K562 (cell line): ENCODE measurements at regions not wholly inside any gene's neighbourhood (a gene's known extent, or its start where the extent isn't known, plus 50 kb on each side); places are given as distances from the start of the nearest gene placed in this dataset.

Experiments
- ADNP ChIP-seq: fragments of 200-800 bp; sonication (Bioruptor generic); IDR thresholded peaks from 2 replicates; pipeline ENCODE4 v1.6.1; 2016; ENCODE audit warnings: missing genetic modification characterization, missing compliant biosample characterization
- ELF4 ChIP-seq: fragments of 450-650 bp; formaldehyde crosslinking; IDR thresholded peaks from 2 replicates; pipeline ENCODE4 v1.4.0; 2022; ENCODE audit warnings: missing genetic modification characterization
- FOSL1 ChIP-seq: fragments of 200-800 bp; sonication (Bioruptor generic); conservative IDR thresholded peaks from 2 replicates; pipeline ENCODE4 v1.6.1; 2016; ENCODE audit warnings: missing genetic modification characterization, missing compliant biosample characterization
- MAZ ChIP-seq, 2 experiments: fragments of 450-650 bp in 1 of 2; sonication (generic) in 1 of 2; formaldehyde crosslinking; IDR thresholded peaks in 1 of 2; conservative IDR thresholded peaks in 1 of 2; 2 replicates each; pipeline versions ENCODE4 v1.4.0 to v1.5.0; 2020; ENCODE audit warnings: mild to moderate bottlenecking in 1 of 2, missing genetic modification reagents in 1 of 2
- RFX5 ChIP-seq: IDR thresholded peaks from 2 replicates; pipeline ENCODE4 v1.6.1; 2011; ENCODE audit warnings: low read depth, mild to moderate bottlenecking, improper control_type of control experiment, low read length
- SIN3A ChIP-seq, 2 experiments: fragments of 150-350 bp in 1 of 2; IDR thresholded peaks; 2 replicates each; pipeline ENCODE4 v1.6.1; 2011 to 2016; ENCODE audit warnings: borderline replicate concordance in 2 of 2, low read depth in 2 of 2, low read length in 2 of 2, mild to moderate bottlenecking in 2 of 2, moderate library complexity in 2 of 2; ENCODE audit not compliant: control insufficient read depth in 1 of 2
- SRF ChIP-seq, 2 experiments: fragments of 250-450, 450-650 bp in 1 of 2; sonication (Bioruptor Pico) in 1 of 2; sonication (generic) in 1 of 2; formaldehyde crosslinking; IDR thresholded peaks; 2 replicates each; pipeline versions ENCODE4 v1.5.0 to v1.5.1; 2020 to 2022; ENCODE audit warnings: mild to moderate bottlenecking in 1 of 2, missing genetic modification reagents in 1 of 2
- TCF7 ChIP-seq: sonication (generic); IDR thresholded peaks from 2 replicates; pipeline ENCODE4 v1.6.1; 2016; ENCODE audit warnings: antibody characterized with exemption, borderline replicate concordance
- TF ChIP-seq, protein P1 (sequence below), 2 experiments: IDR thresholded peaks; 2 replicates each; pipeline ENCODE4 v1.6.1; 2012; ENCODE audit warnings: improper control_type of control experiment in 2 of 2, low read depth in 2 of 2, low read length in 2 of 2, borderline replicate concordance in 1 of 2
- TF ChIP-seq, protein P2 (sequence below), 3 experiments: fragments of 200-800 bp in 1 of 3; fragments of 250-450 bp in 1 of 3; fragments of 450-650 bp in 1 of 3; sonication (Bioruptor Pico) in 1 of 3; sonication (Bioruptor generic) in 1 of 3; formaldehyde crosslinking in 1 of 3; IDR thresholded peaks; 2 replicates each; pipeline versions ENCODE4 v1.6.1 to v1.8.0; 2016 to 2022; ENCODE audit warnings: mild to moderate bottlenecking in 2 of 3, missing genetic modification characterization in 2 of 3, missing compliant biosample characterization in 1 of 3, moderate library complexity in 1 of 3
- TF ChIP-seq, protein P3 (sequence below), 3 experiments: IDR thresholded peaks in 2 of 3; conservative IDR thresholded peaks in 1 of 3; 2 replicates each; pipeline ENCODE4 v1.5.1; 2011 to 2012; ENCODE audit warnings: low read length in 3 of 3, mild to moderate bottlenecking in 3 of 3, control low read depth in 2 of 3, improper control_type of control experiment in 1 of 3, inconsistent platforms in 1 of 3, low read depth in 1 of 3, mixed read lengths in 1 of 3, moderate library complexity in 1 of 3; ENCODE audit not compliant: insufficient read depth in 2 of 3
- TF ChIP-seq, protein P4 (sequence below), 2 experiments: fragments of 250-450 bp in 1 of 2; fragments of 450-650 bp in 1 of 2; sonication (Bioruptor Pico) in 1 of 2; IDR thresholded peaks; 2 replicates each; pipeline versions ENCODE4 v1.6.1 to v1.8.0; 2016 to 2021; ENCODE audit warnings: mild to moderate bottlenecking in 2 of 2, moderate library complexity in 2 of 2, missing compliant biosample characterization in 1 of 2, missing genetic modification characterization in 1 of 2

DNA sequence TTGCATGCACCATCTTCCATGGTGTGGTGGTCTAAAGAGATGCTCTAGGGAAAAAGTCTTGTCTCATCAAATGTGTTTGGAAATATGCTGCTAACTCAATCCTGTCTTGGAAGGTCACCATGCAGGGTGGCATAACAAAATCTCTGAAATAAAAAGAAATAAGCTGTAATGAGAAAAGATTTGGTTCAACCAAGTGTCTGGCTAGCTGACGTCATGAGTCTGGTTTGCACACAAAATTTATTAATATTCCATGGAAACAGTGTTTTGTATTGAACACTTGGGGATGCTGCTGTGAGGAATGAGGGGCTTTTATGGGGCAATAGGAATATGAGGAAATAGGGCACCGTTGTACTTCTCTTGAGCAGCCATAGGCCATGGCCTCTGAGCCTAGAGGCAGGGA, 575.7 kb upstream of the CDH5 start:
- TF ChIP-seq SIN3A (IDR thresholded peaks at IDR 0.05; ENCODE audit: borderline replicate concordance in 2 of 2, control insufficient read depth in 1 of 2, low read depth in 2 of 2, low read length in 2 of 2) (no peak), FOSL1 (no peak), ELF4 (no peak), RFX5 (no peak), SRF (CRISPR knock-in tag; IDR thresholded peaks at IDR 0.05) (no peak), TCF7 (no peak), MAZ (CRISPR knock-in tag; conservative IDR thresholded peaks at IDR 0.05 in 1 of 2, IDR thresholded peaks at IDR 0.05 in 1 of 2) (no peak), ADNP (no peak)
- TF ChIP-seq, protein P1, sequence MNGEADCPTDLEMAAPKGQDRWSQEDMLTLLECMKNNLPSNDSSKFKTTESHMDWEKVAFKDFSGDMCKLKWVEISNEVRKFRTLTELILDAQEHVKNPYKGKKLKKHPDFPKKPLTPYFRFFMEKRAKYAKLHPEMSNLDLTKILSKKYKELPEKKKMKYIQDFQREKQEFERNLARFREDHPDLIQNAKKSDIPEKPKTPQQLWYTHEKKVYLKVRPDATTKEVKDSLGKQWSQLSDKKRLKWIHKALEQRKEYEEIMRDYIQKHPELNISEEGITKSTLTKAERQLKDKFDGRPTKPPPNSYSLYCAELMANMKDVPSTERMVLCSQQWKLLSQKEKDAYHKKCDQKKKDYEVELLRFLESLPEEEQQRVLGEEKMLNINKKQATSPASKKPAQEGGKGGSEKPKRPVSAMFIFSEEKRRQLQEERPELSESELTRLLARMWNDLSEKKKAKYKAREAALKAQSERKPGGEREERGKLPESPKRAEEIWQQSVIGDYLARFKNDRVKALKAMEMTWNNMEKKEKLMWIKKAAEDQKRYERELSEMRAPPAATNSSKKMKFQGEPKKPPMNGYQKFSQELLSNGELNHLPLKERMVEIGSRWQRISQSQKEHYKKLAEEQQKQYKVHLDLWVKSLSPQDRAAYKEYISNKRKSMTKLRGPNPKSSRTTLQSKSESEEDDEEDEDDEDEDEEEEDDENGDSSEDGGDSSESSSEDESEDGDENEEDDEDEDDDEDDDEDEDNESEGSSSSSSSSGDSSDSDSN (IDR thresholded peaks at IDR 0.05; ENCODE audit: borderline replicate concordance in 1 of 2, low read depth in 2 of 2, low read length in 2 of 2): no peak
- TF ChIP-seq, protein P2, sequence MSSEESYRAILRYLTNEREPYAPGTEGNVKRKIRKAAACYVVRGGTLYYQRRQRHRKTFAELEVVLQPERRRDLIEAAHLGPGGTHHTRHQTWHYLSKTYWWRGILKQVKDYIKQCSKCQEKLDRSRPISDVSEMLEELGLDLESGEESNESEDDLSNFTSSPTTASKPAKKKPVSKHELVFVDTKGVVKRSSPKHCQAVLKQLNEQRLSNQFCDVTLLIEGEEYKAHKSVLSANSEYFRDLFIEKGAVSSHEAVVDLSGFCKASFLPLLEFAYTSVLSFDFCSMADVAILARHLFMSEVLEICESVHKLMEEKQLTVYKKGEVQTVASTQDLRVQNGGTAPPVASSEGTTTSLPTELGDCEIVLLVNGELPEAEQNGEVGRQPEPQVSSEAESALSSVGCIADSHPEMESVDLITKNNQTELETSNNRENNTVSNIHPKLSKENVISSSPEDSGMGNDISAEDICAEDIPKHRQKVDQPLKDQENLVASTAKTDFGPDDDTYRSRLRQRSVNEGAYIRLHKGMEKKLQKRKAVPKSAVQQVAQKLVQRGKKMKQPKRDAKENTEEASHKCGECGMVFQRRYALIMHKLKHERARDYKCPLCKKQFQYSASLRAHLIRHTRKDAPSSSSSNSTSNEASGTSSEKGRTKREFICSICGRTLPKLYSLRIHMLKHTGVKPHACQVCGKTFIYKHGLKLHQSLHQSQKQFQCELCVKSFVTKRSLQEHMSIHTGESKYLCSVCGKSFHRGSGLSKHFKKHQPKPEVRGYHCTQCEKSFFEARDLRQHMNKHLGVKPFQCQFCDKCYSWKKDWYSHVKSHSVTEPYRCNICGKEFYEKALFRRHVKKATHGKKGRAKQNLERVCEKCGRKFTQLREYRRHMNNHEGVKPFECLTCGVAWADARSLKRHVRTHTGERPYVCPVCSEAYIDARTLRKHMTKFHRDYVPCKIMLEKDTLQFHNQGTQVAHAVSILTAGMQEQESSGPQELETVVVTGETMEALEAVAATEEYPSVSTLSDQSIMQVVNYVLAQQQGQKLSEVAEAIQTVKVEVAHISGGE (CRISPR knock-in tag; IDR thresholded peaks at IDR 0.05): no peak
- TF ChIP-seq, protein P3, sequence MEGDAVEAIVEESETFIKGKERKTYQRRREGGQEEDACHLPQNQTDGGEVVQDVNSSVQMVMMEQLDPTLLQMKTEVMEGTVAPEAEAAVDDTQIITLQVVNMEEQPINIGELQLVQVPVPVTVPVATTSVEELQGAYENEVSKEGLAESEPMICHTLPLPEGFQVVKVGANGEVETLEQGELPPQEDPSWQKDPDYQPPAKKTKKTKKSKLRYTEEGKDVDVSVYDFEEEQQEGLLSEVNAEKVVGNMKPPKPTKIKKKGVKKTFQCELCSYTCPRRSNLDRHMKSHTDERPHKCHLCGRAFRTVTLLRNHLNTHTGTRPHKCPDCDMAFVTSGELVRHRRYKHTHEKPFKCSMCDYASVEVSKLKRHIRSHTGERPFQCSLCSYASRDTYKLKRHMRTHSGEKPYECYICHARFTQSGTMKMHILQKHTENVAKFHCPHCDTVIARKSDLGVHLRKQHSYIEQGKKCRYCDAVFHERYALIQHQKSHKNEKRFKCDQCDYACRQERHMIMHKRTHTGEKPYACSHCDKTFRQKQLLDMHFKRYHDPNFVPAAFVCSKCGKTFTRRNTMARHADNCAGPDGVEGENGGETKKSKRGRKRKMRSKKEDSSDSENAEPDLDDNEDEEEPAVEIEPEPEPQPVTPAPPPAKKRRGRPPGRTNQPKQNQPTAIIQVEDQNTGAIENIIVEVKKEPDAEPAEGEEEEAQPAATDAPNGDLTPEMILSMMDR (IDR thresholded peaks at IDR 0.05 in 2 of 3, conservative IDR thresholded peaks at IDR 0.05 in 1 of 3; ENCODE audit: insufficient read depth in 2 of 3, low read depth in 1 of 3, low read length in 3 of 3): no peak
- TF ChIP-seq, protein P4, sequence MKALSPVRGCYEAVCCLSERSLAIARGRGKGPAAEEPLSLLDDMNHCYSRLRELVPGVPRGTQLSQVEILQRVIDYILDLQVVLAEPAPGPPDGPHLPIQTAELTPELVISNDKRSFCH (CRISPR knock-in tag; IDR thresholded peaks at IDR 0.05): no peak
- TF ChIP-seq, protein P4 (tag; IDR thresholded peaks at IDR 0.05): no peak
